Stimulated activated naive B cell treated with anti-CD40 and anti-IgM and Interleukin-4, amounts not matched to agents 10 μg/mL and 1 μg/mL and 100 μg/mL, for 72 hours (primary cell): ENCODE measurements at regions not wholly inside any gene's neighbourhood (a gene's known extent, or its start where the extent isn't known, plus 50 kb on each side); places are given as distances from the start of the nearest gene placed in this dataset.

Source experiments
- ATAC-seq, 2 donors: fragments of 150-1000 bp; cut with Tn5 transposase; replicated peaks; 2 replicates each; pipeline ENCODE4 v1.10.0; 2021; ENCODE audit warnings: moderate library complexity in 1 of 2
- DNase-seq: peaks from one replicate; pipeline ENCODE4 v3.0.0; 2021
- H3K27ac Mint-ChIP-seq: one replicate; pipeline ENCODE4 v1.8.0; 2022; ENCODE audit warnings: mild to moderate bottlenecking, mixed read lengths
- H3K27me3 Mint-ChIP-seq, 2 donors: one replicate each; pipeline ENCODE4 v1.8.0; 2022; ENCODE audit warnings: mixed read lengths in 2 of 2
- H3K36me3 Mint-ChIP-seq, 2 donors: one replicate each; pipeline ENCODE4 v1.8.0; 2022; ENCODE audit warnings: mixed read lengths in 2 of 2, mild to moderate bottlenecking in 1 of 2
- H3K4me1 Mint-ChIP-seq, 2 donors: one replicate each; pipeline ENCODE4 v1.8.0; 2022; ENCODE audit warnings: mixed read lengths in 2 of 2, mild to moderate bottlenecking in 1 of 2
- H3K4me3 Mint-ChIP-seq, 2 donors: one replicate each; pipeline ENCODE4 v1.8.0; 2022; ENCODE audit warnings: mild to moderate bottlenecking in 2 of 2, mixed read lengths in 2 of 2, moderate library complexity in 1 of 2
- H3K9me3 Mint-ChIP-seq, 2 donors: one replicate each; pipeline ENCODE4 v1.8.0; 2022; ENCODE audit warnings: mixed read lengths in 2 of 2, mild to moderate bottlenecking in 1 of 2

- Mint-ChIP-seq H3K4me1 (no peaks in the 10 kb centered on the region), H3K27ac (no peak overlapping the region), H3K36me3 (no peaks in the 10 kb centered on the region), H3K4me3 (no peak overlapping the region), H3K27me3 (no peaks in the 10 kb centered on the region), H3K9me3 (no peaks in the 10 kb centered on the region)
- ATAC-seq (no peak), DNase-seq (no peak)
These were observed 732.3 kb upstream of the GOLIM4 start for GRCh38 chr3:168828014-168828413.

DNA sequence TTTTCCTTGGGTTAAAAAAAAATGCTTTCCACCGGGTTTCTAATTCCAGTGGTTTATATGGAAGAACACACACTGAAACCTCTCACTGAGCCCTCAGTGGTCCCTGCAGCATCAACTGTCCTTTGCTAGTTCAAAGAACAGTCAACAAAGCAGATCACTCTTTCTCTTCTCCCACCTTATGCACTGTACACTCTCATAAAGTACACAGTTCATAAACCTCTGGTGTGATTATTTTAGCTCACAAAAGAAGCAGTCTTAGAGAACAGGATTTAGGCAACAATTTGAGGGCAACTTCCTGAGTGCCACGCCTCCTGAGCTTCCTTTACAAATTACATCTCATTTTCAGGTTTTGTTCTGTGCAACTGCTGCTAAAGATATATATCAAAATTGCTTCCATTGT lies 728.4 kb upstream of the GOLIM4 start:
- no peaks in the 10 kb centered on the region for H3K27me3 Mint-ChIP-seq
- DNase-seq (no peak), ATAC-seq (no peak)
- no peaks in the 10 kb centered on the region for H3K9me3 Mint-ChIP-seq
- no peak overlapping the region for H3K4me3 Mint-ChIP-seq
- no peak overlapping the region for H3K27ac Mint-ChIP-seq
- H3K36me3 Mint-ChIP-seq, result no peaks in the 10 kb centered on the region
- no peaks in the 10 kb centered on the region for H3K4me1 Mint-ChIP-seq

DNA sequence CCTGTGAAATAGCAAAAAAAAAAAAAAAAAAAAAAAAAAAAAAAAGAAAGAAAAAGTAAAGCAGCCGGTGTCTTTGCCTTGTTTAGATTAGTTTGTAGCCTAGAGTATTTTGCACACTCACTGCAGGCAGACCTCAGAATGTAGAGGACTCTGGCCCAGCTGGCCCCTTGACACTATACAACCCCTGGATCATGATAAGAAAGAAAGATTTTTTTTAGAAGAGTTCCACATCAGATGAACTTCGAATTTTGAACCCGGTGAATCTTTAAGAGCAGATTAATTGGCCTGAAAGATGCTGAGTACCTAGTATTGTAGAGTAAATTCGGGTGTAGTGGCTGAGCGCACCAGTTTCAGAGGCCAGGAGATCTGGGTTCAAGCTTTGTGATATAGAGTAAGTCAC lies 727.7 kb upstream of the GOLIM4 start:
- H3K4me1 Mint-ChIP-seq, result no peaks in the 10 kb centered on the region
- H3K36me3 Mint-ChIP-seq, result no peaks in the 10 kb centered on the region
- ATAC-seq (no peak), DNase-seq (no peak)
- H3K4me3 Mint-ChIP-seq, result no peak overlapping the region
- H3K9me3 Mint-ChIP-seq, result no peaks in the 10 kb centered on the region
- H3K27ac Mint-ChIP-seq, result no peak overlapping the region
- H3K27me3 Mint-ChIP-seq, result no peaks in the 10 kb centered on the region

- no peak overlapping the region for H3K27ac Mint-ChIP-seq
- no peaks in the 10 kb centered on the region for H3K4me1 Mint-ChIP-seq
- no peak overlapping the region for H3K4me3 Mint-ChIP-seq
- ATAC-seq (no peak), DNase-seq (no peak)
- H3K9me3 Mint-ChIP-seq, result no peaks in the 10 kb centered on the region
- no peaks in the 10 kb centered on the region for H3K27me3 Mint-ChIP-seq
- H3K36me3 Mint-ChIP-seq, result no peaks in the 10 kb centered on the region
These were observed 725.2 kb upstream of the GOLIM4 start for GRCh38 chr3:168820810-168821415.

- no peak overlapping the region for H3K4me3 Mint-ChIP-seq
- no peaks in the 10 kb centered on the region for H3K36me3 Mint-ChIP-seq
- H3K4me1 Mint-ChIP-seq, result no peaks in the 10 kb centered on the region
- no peak for DNase-seq
- ATAC-seq, result no peak
- H3K27ac Mint-ChIP-seq, result no peak overlapping the region
- no peaks in the 10 kb centered on the region for H3K9me3 Mint-ChIP-seq
- H3K27me3 Mint-ChIP-seq, result no peaks in the 10 kb centered on the region
These were observed 721.5 kb upstream of the GOLIM4 start for GRCh38 chr3:168817177-168817576.

- Mint-ChIP-seq H3K4me1 (no peaks in the 10 kb centered on the region), H3K36me3 (no peaks in the 10 kb centered on the region), H3K27ac (no peak overlapping the region), H3K27me3 (no peaks in the 10 kb centered on the region), H3K9me3 (no peaks in the 10 kb centered on the region), H3K4me3 (no peak overlapping the region)
- ATAC-seq, result no peak
- no peak for DNase-seq
These were observed 720.2 kb upstream of the GOLIM4 start for GRCh38 chr3:168815946-168816345.

DNA sequence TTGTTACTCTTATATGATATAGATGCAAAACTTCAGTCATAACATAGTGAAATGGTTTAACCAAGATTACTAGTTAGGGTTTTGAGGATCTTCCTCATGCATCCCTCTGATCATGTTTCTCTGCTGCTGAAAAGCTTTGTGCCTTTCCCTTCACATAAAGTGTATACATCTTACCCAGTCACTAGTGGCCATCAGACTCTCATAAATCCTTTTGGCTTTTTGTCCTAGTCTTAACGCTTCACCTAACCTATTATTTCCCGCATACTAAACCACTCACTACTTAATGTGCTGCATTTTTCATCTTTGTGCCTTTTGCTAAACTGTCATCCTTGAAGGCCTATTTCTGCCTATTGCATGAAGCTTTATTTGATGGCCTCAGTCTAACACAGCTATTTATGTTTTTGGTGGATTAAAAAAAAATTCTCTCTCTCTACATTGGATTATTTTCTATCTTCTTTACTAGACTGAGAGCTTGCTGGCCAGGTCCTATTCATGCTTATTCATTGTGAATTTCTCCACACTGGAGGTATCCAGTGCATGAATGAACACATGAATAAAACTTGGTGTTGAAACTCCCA lies 717.6 kb upstream of the GOLIM4 start:
- no peak overlapping the region for H3K27ac Mint-ChIP-seq
- no peaks in the 10 kb centered on the region for H3K36me3 Mint-ChIP-seq
- H3K4me1 Mint-ChIP-seq, result no peaks in the 10 kb centered on the region
- no peaks in the 10 kb centered on the region for H3K9me3 Mint-ChIP-seq
- no peaks in the 10 kb centered on the region for H3K27me3 Mint-ChIP-seq
- DNase-seq (no peak), ATAC-seq (no peak)
- H3K4me3 Mint-ChIP-seq, result no peak overlapping the region

DNA sequence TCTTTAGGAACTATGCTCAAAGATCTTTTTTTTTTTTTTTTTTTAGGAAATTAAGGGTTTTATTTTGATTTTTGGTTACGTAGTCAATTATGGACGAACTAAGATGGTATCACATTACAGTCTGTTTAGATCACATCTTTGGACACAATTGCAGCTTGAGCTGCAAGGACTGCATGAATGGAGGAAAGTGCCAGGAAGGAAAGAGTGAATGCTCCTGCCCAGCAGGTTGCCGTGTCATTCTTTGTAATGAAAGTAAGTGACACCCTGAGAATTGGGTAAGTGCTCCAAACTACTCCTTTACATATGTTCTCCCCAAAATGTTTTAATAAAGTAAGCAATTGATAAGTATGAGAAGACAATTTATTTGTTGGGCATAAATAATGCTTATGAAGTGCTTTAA lies 716.5 kb upstream of the GOLIM4 start:
- H3K36me3 Mint-ChIP-seq, result no peaks in the 10 kb centered on the region
- H3K4me3 Mint-ChIP-seq, result no peak overlapping the region
- no peaks in the 10 kb centered on the region for H3K9me3 Mint-ChIP-seq
- H3K4me1 Mint-ChIP-seq, result no peaks in the 10 kb centered on the region
- H3K27me3 Mint-ChIP-seq, result no peaks in the 10 kb centered on the region
- H3K27ac Mint-ChIP-seq, result no peak overlapping the region
- ATAC-seq (no peak), DNase-seq (no peak)

DNA sequence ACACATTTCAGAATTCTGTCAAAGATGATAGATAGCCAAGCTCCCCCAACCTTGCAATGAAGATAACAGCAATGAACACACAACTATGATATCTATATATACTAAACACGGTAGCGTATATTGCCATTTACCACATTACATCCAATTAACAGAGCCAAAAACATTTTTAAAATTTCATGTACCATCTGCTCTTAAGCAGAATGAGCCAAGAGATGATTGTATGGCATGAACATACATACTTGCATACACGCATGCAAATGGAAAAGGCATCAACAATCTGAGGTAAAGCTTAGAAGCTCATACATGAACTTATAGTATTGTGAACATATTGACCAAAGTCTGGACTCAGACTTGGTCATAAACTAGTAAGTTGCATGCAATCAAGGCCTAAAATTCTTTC lies 712.9 kb upstream of the GOLIM4 start:
- H3K27me3 Mint-ChIP-seq, result no peaks in the 10 kb centered on the region
- no peak overlapping the region for H3K4me3 Mint-ChIP-seq
- no peaks in the 10 kb centered on the region for H3K4me1 Mint-ChIP-seq
- no peaks in the 10 kb centered on the region for H3K9me3 Mint-ChIP-seq
- ATAC-seq (no peak), DNase-seq (no peak)
- H3K27ac Mint-ChIP-seq, result no peak overlapping the region
- no peaks in the 10 kb centered on the region for H3K36me3 Mint-ChIP-seq

DNA sequence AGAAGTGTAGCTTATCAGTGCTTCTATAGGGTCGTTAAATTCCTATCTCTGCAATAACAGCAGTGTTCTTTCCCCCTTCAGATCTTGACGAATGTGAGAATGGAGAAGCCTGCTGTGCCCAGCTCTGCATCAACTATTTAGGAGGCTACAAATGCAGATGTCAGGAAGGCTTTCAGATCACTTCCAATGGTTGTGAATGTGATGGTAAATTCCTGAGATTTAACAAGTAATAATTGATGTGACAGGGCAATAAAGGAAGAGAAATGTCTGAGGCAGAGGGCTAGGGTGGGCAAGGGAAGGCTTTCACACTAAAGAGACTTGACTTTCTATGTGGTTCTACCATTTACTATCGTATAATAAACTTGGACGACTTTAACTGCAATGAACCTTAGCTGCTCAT lies 711.7 kb upstream of the GOLIM4 start:
- ATAC-seq (no peak), DNase-seq (no peak)
- Mint-ChIP-seq H3K9me3 (no peaks in the 10 kb centered on the region), H3K27me3 (no peaks in the 10 kb centered on the region), H3K27ac (no peak overlapping the region), H3K4me3 (no peak overlapping the region), H3K4me1 (no peaks in the 10 kb centered on the region), H3K36me3 (no peaks in the 10 kb centered on the region)

- no peaks in the 10 kb centered on the region for H3K36me3 Mint-ChIP-seq
- H3K4me3 Mint-ChIP-seq, result no peak overlapping the region
- H3K27me3 Mint-ChIP-seq, result no peaks in the 10 kb centered on the region
- H3K4me1 Mint-ChIP-seq, result no peaks in the 10 kb centered on the region
- ATAC-seq (no peak), DNase-seq (no peak)
- no peaks in the 10 kb centered on the region for H3K9me3 Mint-ChIP-seq
- no peak overlapping the region for H3K27ac Mint-ChIP-seq
These were observed 711.1 kb upstream of the GOLIM4 start for GRCh38 chr3:168806871-168807270.

DNA sequence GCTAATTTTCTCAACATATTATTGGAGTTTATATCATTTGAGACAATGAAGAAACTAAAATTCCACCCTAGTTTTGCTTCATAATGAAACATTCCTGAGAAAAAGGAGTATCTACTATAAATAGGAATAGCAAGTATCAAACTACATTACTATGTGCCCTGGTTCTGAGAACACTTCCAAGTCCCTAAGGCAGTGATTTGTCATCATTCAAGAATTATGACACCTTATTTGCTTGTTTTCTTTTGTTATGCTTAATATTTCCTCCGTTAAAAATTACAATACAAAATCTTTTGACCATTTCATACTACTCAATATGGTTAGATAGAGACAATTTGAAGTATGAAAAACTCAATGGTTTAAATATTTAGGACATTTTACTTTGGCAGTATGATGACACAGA lies 707.8 kb upstream of the GOLIM4 start:
- H3K36me3 Mint-ChIP-seq, result no peaks in the 10 kb centered on the region
- no peak for DNase-seq
- H3K4me3 Mint-ChIP-seq, result no peak overlapping the region
- H3K4me1 Mint-ChIP-seq, result no peaks in the 10 kb centered on the region
- H3K27ac Mint-ChIP-seq, result no peak overlapping the region
- no peaks in the 10 kb centered on the region for H3K9me3 Mint-ChIP-seq
- ATAC-seq, result no peak
- no peaks in the 10 kb centered on the region for H3K27me3 Mint-ChIP-seq

DNA sequence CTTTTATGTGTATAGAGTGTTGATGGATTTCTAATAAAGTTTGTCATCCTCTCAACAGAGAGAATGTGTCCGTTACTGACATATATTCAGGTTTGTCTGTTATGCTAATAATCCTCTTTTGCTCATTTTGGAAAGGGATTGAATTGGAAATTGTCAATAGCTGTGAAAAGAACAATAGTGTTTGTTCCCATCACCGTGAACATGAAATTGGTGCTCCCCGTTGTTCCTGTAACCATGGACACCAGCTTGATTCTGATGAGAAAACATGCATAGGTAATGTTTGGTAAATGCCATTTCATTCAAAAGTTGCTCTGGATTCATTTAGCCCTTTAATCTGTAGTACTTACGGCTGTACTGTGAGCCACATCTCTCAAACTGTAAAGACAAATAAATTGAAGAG lies 707.0 kb upstream of the GOLIM4 start:
- Mint-ChIP-seq H3K36me3 (no peaks in the 10 kb centered on the region), H3K9me3 (no peaks in the 10 kb centered on the region), H3K4me1 (no peaks in the 10 kb centered on the region), H3K27me3 (no peaks in the 10 kb centered on the region), H3K27ac (no peak overlapping the region), H3K4me3 (no peak overlapping the region)
- no peak for DNase-seq
- ATAC-seq, result no peak

- DNase-seq, result no peak
- Mint-ChIP-seq H3K36me3 (no peaks in the 10 kb centered on the region), H3K4me3 (no peak overlapping the region), H3K27ac (no peak overlapping the region), H3K27me3 (no peaks in the 10 kb centered on the region), H3K4me1 (no peaks in the 10 kb centered on the region), H3K9me3 (no peaks in the 10 kb centered on the region)
- ATAC-seq, result no peak
These were observed 706.1 kb upstream of the GOLIM4 start for GRCh38 chr3:168801794-168802193.

GRCh38 chr3:168796339-168796738 lies 700.6 kb upstream of the GOLIM4 start:
- DNase-seq (no peak), ATAC-seq (no peak)
- Mint-ChIP-seq H3K27ac (no peak overlapping the region), H3K4me1 (no peaks in the 10 kb centered on the region), H3K4me3 (no peak overlapping the region), H3K27me3 (no peaks in the 10 kb centered on the region), H3K9me3 (no peaks in the 10 kb centered on the region), H3K36me3 (no peaks in the 10 kb centered on the region)

GRCh38 chr3:168794427-168794826 lies 698.7 kb upstream of the GOLIM4 start:
- no peak for DNase-seq
- Mint-ChIP-seq H3K4me1 (no peaks in the 10 kb centered on the region), H3K9me3 (no peaks in the 10 kb centered on the region), H3K4me3 (no peak overlapping the region), H3K27ac (no peak overlapping the region), H3K27me3 (no peaks in the 10 kb centered on the region), H3K36me3 (no peaks in the 10 kb centered on the region)
- ATAC-seq, result no peak
